H9 (cell line): ENCODE measurements at regions not wholly inside any gene's neighbourhood (a gene's known extent, or its start where the extent isn't known, plus 50 kb on each side); places are given as distances from the start of the nearest gene placed in this dataset.

Experiments
- DNase-seq: peaks from one replicate; pipeline ENCODE4 v3.0.0-alpha.2; 2017
- H2AFZ ChIP-seq: one replicate; pipeline ENCODE4 v1.6.1; 2013; ENCODE audit warnings: mild to moderate bottlenecking, low read length, control low read depth, moderate library complexity
- H2AK5ac ChIP-seq: 2 replicates; pipeline ENCODE4 v1.6.1; 2013; ENCODE audit warnings: low read length, control low read depth, mixed read lengths; ENCODE audit not compliant: insufficient read length
- H2BK120ac ChIP-seq: one replicate; pipeline ENCODE4 v1.6.1; 2013; ENCODE audit warnings: low read depth, mild to moderate bottlenecking, low read length, control low read depth, inconsistent platforms; ENCODE audit not compliant: poor library complexity, severe bottlenecking
- H2BK12ac ChIP-seq: 2 replicates; pipeline ENCODE4 v1.6.1; 2013; ENCODE audit warnings: low read length, control low read depth, mixed read lengths, low read depth; ENCODE audit not compliant: insufficient read length
- H2BK15ac ChIP-seq: 2 replicates; pipeline ENCODE4 v1.6.1; 2013; ENCODE audit warnings: low read depth, low read length, control low read depth
- H2BK20ac ChIP-seq: one replicate; pipeline ENCODE4 v1.6.1; 2013; ENCODE audit warnings: low read depth, mild to moderate bottlenecking, low read length, control low read depth, inconsistent platforms; ENCODE audit not compliant: poor library complexity, severe bottlenecking
- H2BK5ac ChIP-seq: 2 replicates; pipeline ENCODE4 v1.6.1; 2013; ENCODE audit warnings: low read length, control low read depth, mixed read lengths; ENCODE audit not compliant: insufficient read length
- H3K14ac ChIP-seq: 2 replicates; pipeline ENCODE4 v1.6.1; 2013; ENCODE audit warnings: low read length, control low read depth; ENCODE audit not compliant: insufficient read depth
- H3K18ac ChIP-seq: 2 replicates; pipeline ENCODE4 v1.6.1; 2013; ENCODE audit warnings: low read depth, mild to moderate bottlenecking, mixed read lengths, low read length, control low read depth; ENCODE audit not compliant: insufficient read length
- H3K23ac ChIP-seq: 2 replicates; pipeline ENCODE4 v1.6.1; 2013; ENCODE audit warnings: low read length, control low read depth, mixed read lengths, low read depth; ENCODE audit not compliant: insufficient read length
- H3K23me2 ChIP-seq: 2 replicates; pipeline ENCODE4 v1.6.1; 2013; ENCODE audit warnings: low read depth, mild to moderate bottlenecking, mixed read lengths, low read length, control low read depth; ENCODE audit not compliant: insufficient read length, poor library complexity, severe bottlenecking
- H3K27ac ChIP-seq: 2 replicates; pipeline ENCODE4 v1.5.1; 2013; ENCODE audit warnings: low read length, control low read depth, mixed read lengths, low read depth; ENCODE audit not compliant: insufficient read length
- H3K27me3 ChIP-seq: 2 replicates; pipeline ENCODE4 v1.6.1; 2013; ENCODE audit warnings: low read length, control low read depth, inconsistent platforms; ENCODE audit not compliant: insufficient read depth
- H3K4ac ChIP-seq: 2 replicates; pipeline ENCODE4 v1.6.1; 2013; ENCODE audit warnings: low read depth, mild to moderate bottlenecking, control low read depth, inconsistent platforms, low read length, moderate library complexity
- H3K4me1 ChIP-seq: 2 replicates; pipeline ENCODE4 v1.6.1; 2013; ENCODE audit warnings: low read length, control low read depth, inconsistent platforms; ENCODE audit not compliant: insufficient read depth
- H3K4me2 ChIP-seq: 2 replicates; pipeline ENCODE4 v1.6.1; 2013; ENCODE audit warnings: low read length, control low read depth, mixed read lengths; ENCODE audit not compliant: insufficient read length, insufficient read depth
- H3K56ac ChIP-seq: 2 replicates; pipeline ENCODE4 v1.6.1; 2013; ENCODE audit warnings: low read depth, mild to moderate bottlenecking, mixed read lengths, low read length, control low read depth; ENCODE audit not compliant: insufficient read length
- H3K79me1 ChIP-seq: 2 replicates; pipeline ENCODE4 v1.6.1; 2013; ENCODE audit warnings: low read depth, mild to moderate bottlenecking, moderate library complexity, low read length, control low read depth, inconsistent platforms; ENCODE audit not compliant: insufficient read depth, poor library complexity, severe bottlenecking
- H3K79me2 ChIP-seq: 2 replicates; pipeline ENCODE4 v1.6.1; 2013; ENCODE audit warnings: low read length, control low read depth, inconsistent platforms; ENCODE audit not compliant: insufficient read depth
- H3K9ac ChIP-seq: 2 replicates; pipeline ENCODE4 v1.6.1; 2013; ENCODE audit warnings: low read length, control low read depth, mixed read lengths; ENCODE audit not compliant: insufficient read length; ENCODE audit errors: extremely low read depth
- H3K9me3 ChIP-seq: one replicate; pipeline ENCODE4 v1.6.1; 2013; ENCODE audit warnings: low read depth, low read length, inconsistent platforms; ENCODE audit not compliant: control insufficient read depth
- H3T11ph ChIP-seq: one replicate; pipeline ENCODE4 v1.6.1; 2013; ENCODE audit warnings: mild to moderate bottlenecking, low read length, control low read depth, inconsistent platforms
- H4K20me1 ChIP-seq: one replicate; pipeline ENCODE4 v1.6.1; 2013; ENCODE audit not compliant: control insufficient read depth, insufficient read length, insufficient read depth
- H4K5ac ChIP-seq: 2 replicates; pipeline ENCODE4 v1.6.1; 2013; ENCODE audit warnings: low read depth, mild to moderate bottlenecking, mixed read lengths, low read length, control low read depth; ENCODE audit not compliant: insufficient read length
- H4K8ac ChIP-seq: replicated peaks from 2 replicates; pipeline ENCODE4 v1.6.1; 2013; ENCODE audit warnings: low read length, control low read depth, mixed read lengths, low read depth; ENCODE audit not compliant: insufficient read length
- H4K91ac ChIP-seq: 2 replicates; pipeline ENCODE4 v1.6.1; 2013; ENCODE audit warnings: low read depth, mild to moderate bottlenecking, moderate library complexity, mixed read lengths, low read length, control low read depth; ENCODE audit not compliant: insufficient read length
- H3K27ac Mint-ChIP-seq, 3 experiments: 2 replicates in 2 of 3; 3 replicates in 1 of 3; pipeline ENCODE4 v1.8.0; 2020 to 2021; ENCODE audit warnings: mixed read lengths in 3 of 3, mild to moderate bottlenecking in 1 of 3, moderate library complexity in 1 of 3
- H3K27me3 Mint-ChIP-seq: 2 replicates; pipeline ENCODE4 v1.8.0; 2021; ENCODE audit warnings: low read depth, mild to moderate bottlenecking, moderate library complexity, mixed read lengths
- H3K36me3 Mint-ChIP-seq, 3 experiments: 2 replicates in 2 of 3; 3 replicates in 1 of 3; pipeline ENCODE4 v1.8.0; 2020 to 2021; ENCODE audit warnings: low read depth in 3 of 3, mixed read lengths in 3 of 3; ENCODE audit not compliant: insufficient read depth in 1 of 3
- H3K4me1 Mint-ChIP-seq, 2 experiments: 2 replicates each; pipeline ENCODE4 v1.8.0; 2020; ENCODE audit warnings: mixed read lengths in 2 of 2
- H3K4me3 Mint-ChIP-seq, 2 experiments: 2 replicates in 1 of 2; 3 replicates in 1 of 2; pipeline ENCODE4 v1.8.0; 2020 to 2021; ENCODE audit warnings: mild to moderate bottlenecking in 2 of 2, mixed read lengths in 2 of 2, moderate library complexity in 1 of 2
- H3K9me3 Mint-ChIP-seq, 2 experiments: 2 replicates in 1 of 2; 3 replicates in 1 of 2; pipeline ENCODE4 v1.8.0; 2020; ENCODE audit warnings: mild to moderate bottlenecking in 2 of 2, mixed read lengths in 2 of 2, moderate library complexity in 1 of 2
- WGBS: extraction: QIAGEN DNeasy Blood & Tissue Kit; methylation state at CpG from one replicate; pipeline ENCODE4 v1.1.7; 2013; ENCODE audit warnings: missing lambda C conversion rate, low lambda C conversion rate, mixed read lengths; ENCODE audit not compliant: insufficient read length; ENCODE audit errors: extremely low coverage; 5-methylcytosine and 5-hydroxymethylcytosine counted together
- TF ChIP-seq, protein P1 (sequence below): fragments of 200-600 bp; sonication (generic); conservative IDR thresholded peaks from 3 replicates; pipeline ENCODE4 v1.8.0; 2021; ENCODE audit warnings: antibody characterized with exemption, mild to moderate bottlenecking

GRCh38 chr20:3318226-3318884, 79.4 kb upstream of the SLC4A11 start:
- Histone ChIP-seq H2BK15ac (no peak overlapping the region), H3K4me1 (no peaks in the 10 kb centered on the region), H3K27me3 (no peaks in the 10 kb centered on the region), H3K4me2 (no peak overlapping the region), H2BK120ac (no peak overlapping the region), H3K56ac (no peak overlapping the region), H2BK20ac (no peak overlapping the region), H3K18ac (no peak overlapping the region), H4K91ac (no peak overlapping the region), H4K8ac (no peak overlapping the region), H3K9ac (no peak overlapping the region), H3K9me3 (no peaks in the 10 kb centered on the region), H2BK5ac (no peak overlapping the region), H2AFZ (no peak overlapping the region), H3K23me2 (no peaks in the 10 kb centered on the region), H3K4ac (no peak overlapping the region), H4K20me1 (no peaks in the 10 kb centered on the region), H3K79me1 (no peaks in the 10 kb centered on the region), H4K5ac (no peak overlapping the region), H2AK5ac (no peak overlapping the region), H3T11ph (no peak overlapping the region), H3K14ac (no peak overlapping the region), H3K27ac (no peak overlapping the region), H3K79me2 (no peaks in the 10 kb centered on the region), H2BK12ac (no peak overlapping the region), H3K23ac (no peak overlapping the region)
- TF ChIP-seq, protein P1, sequence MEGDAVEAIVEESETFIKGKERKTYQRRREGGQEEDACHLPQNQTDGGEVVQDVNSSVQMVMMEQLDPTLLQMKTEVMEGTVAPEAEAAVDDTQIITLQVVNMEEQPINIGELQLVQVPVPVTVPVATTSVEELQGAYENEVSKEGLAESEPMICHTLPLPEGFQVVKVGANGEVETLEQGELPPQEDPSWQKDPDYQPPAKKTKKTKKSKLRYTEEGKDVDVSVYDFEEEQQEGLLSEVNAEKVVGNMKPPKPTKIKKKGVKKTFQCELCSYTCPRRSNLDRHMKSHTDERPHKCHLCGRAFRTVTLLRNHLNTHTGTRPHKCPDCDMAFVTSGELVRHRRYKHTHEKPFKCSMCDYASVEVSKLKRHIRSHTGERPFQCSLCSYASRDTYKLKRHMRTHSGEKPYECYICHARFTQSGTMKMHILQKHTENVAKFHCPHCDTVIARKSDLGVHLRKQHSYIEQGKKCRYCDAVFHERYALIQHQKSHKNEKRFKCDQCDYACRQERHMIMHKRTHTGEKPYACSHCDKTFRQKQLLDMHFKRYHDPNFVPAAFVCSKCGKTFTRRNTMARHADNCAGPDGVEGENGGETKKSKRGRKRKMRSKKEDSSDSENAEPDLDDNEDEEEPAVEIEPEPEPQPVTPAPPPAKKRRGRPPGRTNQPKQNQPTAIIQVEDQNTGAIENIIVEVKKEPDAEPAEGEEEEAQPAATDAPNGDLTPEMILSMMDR = no peak
- H3K4me3 Mint-ChIP-seq = no peak overlapping the region
- H3K27me3 Mint-ChIP-seq = no peaks in the 10 kb centered on the region
- H3K4me1 Mint-ChIP-seq = peaks cover 0 to 8% of the 10 kb centered on the region in 2 experiments; a peak in 1 of 4 replicates
- H3K27ac Mint-ChIP-seq = no peak overlapping the region
- no peaks in the 10 kb centered on the region for H3K9me3 Mint-ChIP-seq
- H3K36me3 Mint-ChIP-seq = peaks cover 2 to 9% (median 3%) of the 10 kb centered on the region in 3 experiments; a peak in 5 of 7 replicates
- whole genome bisulfite sequencing = no CpG with 5 or more reads among the region's 3 CpGs
- DNase-seq = no peak
